NB4 (cell line): ENCODE measurements at regions not wholly inside any gene's neighbourhood (a gene's known extent, or its start where the extent isn't known, plus 50 kb on each side); places are given as distances from the start of the nearest gene placed in this dataset.

Experiments used
- MYC ChIP-seq: IDR thresholded peaks from 2 replicates; pipeline ENCODE4 v1.6.1; 2011; ENCODE audit warnings: low read depth, low read length
- POLR2A ChIP-seq: IDR thresholded peaks from 2 replicates; pipeline ENCODE4 v1.6.1; 2011; ENCODE audit warnings: mild to moderate bottlenecking; ENCODE audit not compliant: insufficient read length; ENCODE audit errors: extremely low read depth
- TF ChIP-seq, protein P1 (sequence below): IDR thresholded peaks from one replicate; pipeline ENCODE4 v1.5.1; 2012; ENCODE audit warnings: low read depth, low read length
- TF ChIP-seq, protein P2 (sequence below): IDR thresholded peaks from 2 replicates; pipeline ENCODE4 v1.6.1; 2011; ENCODE audit warnings: low read depth, low read length

DNA sequence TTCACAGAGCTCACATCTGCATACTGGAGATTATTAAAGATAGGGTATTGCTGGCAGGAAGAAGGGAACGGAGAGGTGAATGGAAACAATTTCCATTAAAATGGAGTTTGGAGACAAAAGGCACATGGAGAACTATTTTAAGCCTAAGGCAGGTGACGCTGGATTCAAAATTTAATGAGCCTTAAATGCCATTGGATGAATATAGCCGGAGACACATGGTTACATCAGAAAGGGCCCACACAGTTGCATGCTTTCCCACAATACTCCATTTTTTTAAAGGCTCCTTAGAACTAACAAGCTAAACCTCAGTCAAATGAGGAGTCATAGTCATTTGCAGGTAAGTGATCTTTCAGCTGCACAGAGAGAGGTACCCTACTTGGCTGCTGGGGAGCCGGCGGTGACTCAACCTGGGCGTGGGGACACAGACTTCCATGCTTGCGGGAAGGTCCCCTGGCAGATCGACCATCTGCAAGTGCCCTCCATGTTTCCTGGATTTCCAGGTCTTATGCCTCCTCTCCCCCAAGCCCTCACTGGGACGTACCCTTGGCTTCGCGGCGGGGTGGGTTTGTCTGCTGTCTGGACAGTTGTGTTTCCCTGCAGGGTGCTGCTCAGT is 259.2 kb downstream of the CBLN1 start:
- TF ChIP-seq, protein P1, sequence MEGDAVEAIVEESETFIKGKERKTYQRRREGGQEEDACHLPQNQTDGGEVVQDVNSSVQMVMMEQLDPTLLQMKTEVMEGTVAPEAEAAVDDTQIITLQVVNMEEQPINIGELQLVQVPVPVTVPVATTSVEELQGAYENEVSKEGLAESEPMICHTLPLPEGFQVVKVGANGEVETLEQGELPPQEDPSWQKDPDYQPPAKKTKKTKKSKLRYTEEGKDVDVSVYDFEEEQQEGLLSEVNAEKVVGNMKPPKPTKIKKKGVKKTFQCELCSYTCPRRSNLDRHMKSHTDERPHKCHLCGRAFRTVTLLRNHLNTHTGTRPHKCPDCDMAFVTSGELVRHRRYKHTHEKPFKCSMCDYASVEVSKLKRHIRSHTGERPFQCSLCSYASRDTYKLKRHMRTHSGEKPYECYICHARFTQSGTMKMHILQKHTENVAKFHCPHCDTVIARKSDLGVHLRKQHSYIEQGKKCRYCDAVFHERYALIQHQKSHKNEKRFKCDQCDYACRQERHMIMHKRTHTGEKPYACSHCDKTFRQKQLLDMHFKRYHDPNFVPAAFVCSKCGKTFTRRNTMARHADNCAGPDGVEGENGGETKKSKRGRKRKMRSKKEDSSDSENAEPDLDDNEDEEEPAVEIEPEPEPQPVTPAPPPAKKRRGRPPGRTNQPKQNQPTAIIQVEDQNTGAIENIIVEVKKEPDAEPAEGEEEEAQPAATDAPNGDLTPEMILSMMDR, result no peak
- TF ChIP-seq POLR2A (no peak), MYC (no peak)
- TF ChIP-seq, protein P2, sequence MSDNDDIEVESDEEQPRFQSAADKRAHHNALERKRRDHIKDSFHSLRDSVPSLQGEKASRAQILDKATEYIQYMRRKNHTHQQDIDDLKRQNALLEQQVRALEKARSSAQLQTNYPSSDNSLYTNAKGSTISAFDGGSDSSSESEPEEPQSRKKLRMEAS, result no peak
